ENCODE measurements at regions not wholly inside any gene's neighbourhood (a gene's known extent, or its start where the extent isn't known, plus 50 kb on each side); places are given as distances from the start of the nearest gene placed in this dataset.

- DNase-seq (ENCODE audit: low read depth): no peak
These were observed 796.5 kb upstream of the SLIT2 start for GRCh38 chr4:19455196-19455595.

DNA sequence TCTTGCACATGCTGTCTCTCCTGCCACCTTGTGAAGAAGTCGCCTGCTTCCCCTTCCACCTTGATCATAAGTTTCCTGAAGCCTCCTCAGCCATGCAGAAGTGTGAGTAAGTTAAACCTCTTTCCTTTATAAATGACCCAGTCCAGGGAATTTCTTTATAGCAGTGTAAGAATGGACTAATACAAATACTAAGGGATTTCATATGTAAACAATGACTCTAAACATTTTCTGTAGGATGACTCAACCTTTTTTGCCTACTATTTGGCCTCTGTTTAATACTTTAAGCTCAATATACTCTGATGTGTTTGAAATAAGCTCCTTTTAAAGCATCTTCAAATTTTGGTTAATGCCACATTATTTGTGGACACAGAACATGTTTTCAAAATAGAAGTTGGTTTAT is 813.5 kb upstream of the SLIT2 start:
- DNase-seq (ENCODE audit: low read depth): no peak

DNA sequence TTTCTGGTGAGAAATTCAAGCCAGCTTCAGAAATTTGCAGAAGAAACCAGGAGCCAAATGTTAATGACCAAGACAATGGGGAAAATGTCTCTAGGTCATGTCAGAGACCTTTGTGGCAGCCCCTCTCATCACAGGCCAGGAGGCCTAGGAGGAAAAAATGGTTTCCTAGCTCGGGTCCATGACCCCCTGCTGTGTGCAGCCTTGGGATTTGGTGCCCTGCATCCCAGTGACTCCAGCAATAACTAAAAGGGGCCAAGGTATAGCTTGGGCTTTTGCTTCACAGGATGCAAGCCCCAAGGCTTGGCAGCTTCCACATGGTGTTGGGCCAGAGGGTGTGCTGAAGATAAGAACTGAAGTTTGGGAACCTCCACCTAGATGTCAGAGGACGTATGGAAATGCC is 814.7 kb upstream of the SLIT2 start:
- no peak for DNase-seq (ENCODE audit: low read depth)

- DNase-seq (ENCODE audit: low read depth): no peak
These were observed 822.0 kb upstream of the SLIT2 start for GRCh38 chr4:19429684-19430083.

DNA sequence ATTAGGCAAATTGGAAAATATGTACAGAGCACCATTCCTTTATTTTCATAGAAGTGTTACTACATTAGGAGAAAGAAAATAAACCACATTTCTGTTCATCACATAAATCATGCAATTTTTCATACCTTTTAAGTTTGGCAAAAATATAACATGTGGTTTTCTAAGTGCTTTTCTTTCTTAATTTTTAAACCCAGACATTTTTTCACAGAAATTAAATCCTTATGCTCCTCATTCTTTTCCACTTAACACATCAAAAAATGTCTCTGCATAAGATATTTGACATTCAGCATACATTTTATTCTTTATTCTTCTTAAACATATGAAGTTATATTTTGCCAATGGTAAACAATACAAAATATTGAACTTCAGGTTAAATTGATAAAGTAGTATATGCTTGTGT is 826.6 kb upstream of the SLIT2 start:
- DNase-seq (ENCODE audit: low read depth): no peak

GRCh38 chr4:19417256-19417655 is 834.4 kb upstream of the SLIT2 start:
- no peak for DNase-seq (ENCODE audit: low read depth)

DNA sequence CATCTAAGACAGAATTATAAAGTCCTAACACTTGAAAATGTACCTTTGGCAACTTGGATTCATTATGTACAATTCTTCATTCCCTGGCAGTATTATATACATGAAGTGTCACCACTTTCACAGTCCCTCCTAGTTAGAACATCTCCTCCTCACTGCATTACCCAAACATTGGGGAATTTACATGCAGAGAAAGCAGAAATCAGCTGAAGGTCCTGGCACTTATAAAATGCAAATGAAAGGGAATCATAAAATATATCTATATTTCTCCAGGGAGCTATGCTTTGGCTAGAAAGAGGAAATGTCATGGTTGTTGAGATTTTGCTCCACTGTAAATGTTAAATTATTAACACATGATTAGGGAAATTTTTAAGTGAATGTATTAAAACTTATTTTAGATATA is 835.6 kb upstream of the SLIT2 start:
- no peak for DNase-seq (ENCODE audit: low read depth)

DNA sequence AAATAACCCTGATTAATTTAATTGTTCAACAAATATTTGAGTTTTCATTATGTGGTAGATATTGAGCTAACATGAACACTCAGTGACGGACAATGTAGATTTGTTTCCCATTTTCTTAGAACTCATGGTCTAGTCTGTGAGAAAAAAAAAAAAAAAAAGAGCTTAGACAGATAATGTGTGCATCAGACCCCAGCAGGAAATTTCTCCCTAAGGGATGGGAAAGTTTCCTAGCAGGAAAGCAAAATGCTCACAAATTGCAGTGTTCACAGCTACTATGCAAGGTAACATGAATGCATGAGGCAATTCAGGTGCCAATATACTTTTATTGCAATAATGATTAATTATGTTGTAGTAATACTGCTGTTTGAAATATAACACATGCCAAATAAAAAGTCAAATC is 843.2 kb upstream of the SLIT2 start:
- no peak for DNase-seq (ENCODE audit: low read depth)

DNA sequence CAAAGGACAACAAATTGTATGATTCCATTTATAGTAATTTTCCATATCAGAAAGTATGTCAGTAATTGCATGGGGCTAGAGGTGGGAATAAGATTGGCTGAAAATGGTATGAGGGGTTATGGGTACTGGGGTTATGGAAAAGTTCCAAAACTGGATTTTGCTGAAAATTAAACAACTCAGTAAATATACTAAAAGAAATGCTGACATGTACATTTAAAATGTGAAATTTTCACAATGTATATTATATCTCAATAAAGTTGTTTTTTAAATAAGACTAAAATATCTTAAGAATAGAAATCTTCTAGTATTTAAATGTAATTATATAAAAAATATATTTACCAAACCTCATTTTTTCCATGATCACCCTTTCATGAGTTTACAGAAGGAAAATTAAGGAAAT is 844.9 kb upstream of the SLIT2 start:
- no peak for DNase-seq (ENCODE audit: low read depth)

GRCh38 chr4:19403786-19404370 is 847.8 kb upstream of the SLIT2 start:
- no peak for DNase-seq (ENCODE audit: low read depth)

DNA sequence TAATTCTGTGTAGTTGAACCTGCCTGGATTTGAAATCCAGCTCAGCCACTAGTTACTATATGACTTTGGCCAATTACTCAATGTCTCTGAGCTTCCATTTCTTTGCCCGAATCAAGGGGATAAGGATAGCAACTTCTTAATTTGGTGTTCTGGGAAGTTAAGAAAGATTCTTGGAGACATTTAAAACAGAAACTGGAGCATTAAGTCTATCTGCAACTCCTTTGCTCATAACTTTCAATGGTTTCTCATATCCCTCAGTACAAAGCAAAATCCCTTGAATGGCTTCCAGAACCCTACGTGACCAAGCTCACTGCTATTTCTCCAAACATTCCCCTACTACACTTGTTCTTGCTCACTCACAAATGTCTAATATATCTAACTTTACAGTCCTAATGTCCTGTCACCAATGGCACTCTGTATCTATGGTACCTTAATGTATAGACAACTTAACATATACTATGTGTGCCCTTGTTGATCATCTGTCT is 849.1 kb upstream of the SLIT2 start:
- no peak for DNase-seq (ENCODE audit: low read depth)

GRCh38 chr4:19401301-19402080 is 850.2 kb upstream of the SLIT2 start:
- DNase-seq (ENCODE audit: low read depth): no peak

DNA sequence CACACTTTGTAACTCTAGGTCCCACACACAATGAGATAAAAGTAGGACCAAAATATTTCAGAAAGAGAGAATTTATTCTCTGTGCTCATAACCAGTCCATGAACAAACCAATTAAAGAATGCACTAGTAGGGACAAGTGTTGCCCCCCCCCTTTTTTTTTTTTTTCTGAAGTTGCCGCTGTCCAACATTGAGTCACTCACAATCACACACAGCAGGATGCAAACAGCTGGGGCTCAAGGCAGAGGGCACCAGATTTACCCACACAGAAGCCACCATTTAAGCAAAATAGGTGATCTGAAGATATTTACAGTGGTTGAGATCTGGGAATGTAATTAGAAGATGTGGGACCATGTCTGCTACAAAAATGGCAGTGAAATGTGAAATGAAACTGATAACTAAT is 850.9 kb upstream of the SLIT2 start:
- no peak for DNase-seq (ENCODE audit: low read depth)

GRCh38 chr4:19399001-19399400 is 852.7 kb upstream of the SLIT2 start:
- no peak for DNase-seq (ENCODE audit: low read depth)

- DNase-seq (ENCODE audit: low read depth): no peak
These were observed 864.9 kb upstream of the SLIT2 start for GRCh38 chr4:19386786-19387185.

- DNase-seq (ENCODE audit: low read depth): no peak
These were observed 868.5 kb upstream of the SLIT2 start for GRCh38 chr4:19382993-19383756.

DNA sequence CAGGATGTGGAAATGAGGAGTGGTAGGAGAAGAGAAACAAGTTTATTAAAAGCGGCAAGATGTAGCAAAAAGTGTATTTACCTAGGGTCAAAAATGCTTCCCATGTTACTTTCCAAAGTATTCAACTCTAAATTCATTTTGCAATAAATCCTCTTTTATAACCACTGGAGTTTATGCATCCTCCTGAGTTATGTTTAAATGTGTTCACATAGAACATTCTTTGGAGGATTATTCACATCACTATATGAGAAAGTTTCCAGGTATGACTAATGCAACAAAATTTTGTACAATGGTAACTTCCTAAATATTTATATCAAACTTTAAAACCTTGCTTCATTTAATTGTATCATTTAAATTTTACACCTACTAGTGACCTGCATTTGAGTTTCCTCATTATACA is 870.6 kb upstream of the SLIT2 start:
- no peak for DNase-seq (ENCODE audit: low read depth)

DNA sequence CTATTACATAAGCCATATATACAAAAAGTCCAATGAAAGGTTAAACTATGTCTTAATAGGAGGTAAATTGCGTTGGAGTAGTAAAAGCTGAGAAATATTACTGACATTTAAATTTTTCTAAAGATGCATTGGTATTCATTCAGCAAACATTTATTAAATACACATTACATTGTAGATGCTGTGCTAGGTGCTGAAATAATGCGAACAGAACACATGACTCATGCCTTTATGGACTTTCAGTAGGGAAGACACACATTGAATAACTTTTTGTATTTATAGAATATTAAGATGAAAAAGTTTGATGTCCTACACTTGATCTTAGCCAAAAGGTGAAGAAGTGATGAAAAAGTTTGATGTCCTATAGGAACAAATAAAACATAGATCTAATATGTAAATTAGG is 871.1 kb upstream of the SLIT2 start:
- no peak for DNase-seq (ENCODE audit: low read depth)

DNA sequence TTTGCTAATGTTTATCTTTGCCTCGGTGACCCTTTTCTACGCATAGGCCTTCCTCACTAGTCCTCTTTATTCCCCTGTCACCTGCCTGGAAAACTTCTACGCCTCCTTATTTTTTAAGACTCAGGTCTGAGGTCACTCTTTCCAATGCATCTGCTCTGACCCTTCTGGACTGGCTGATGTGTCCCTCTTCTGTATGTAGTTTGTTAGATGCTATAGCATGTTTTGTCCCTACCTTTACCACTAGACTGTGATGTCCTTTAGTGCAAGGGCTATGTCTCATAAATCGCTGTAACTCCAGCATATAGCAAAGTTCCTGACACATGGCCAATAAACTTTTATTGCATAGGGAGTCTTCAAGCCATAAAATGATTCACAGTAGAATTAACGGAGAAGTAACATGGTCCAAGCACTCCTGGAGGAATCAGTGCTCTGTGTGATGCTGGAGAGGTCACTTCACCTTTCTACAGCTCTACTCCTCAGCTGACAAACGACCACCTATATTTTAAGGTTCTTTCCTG is 872.5 kb upstream of the SLIT2 start:
- DNase-seq (ENCODE audit: low read depth): no peak

DNA sequence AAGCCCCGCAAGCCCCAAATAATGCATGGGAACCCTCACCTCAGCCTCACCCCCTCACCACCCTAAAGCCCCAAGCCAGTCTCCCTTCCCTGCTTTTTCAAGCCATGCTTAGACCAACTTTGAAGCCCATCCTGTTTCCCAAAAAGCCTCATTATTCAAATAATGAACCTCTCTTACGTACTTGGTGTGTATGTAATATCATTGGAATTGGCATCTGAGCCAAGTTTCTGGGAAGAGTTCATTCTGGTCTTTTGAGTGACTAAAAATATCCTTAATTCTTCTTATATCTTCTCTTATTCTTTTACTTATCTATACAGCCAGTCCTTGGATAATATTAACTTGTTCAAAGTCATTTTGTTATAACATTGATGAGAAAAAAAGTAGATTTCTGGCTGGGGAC is 875.8 kb upstream of the SLIT2 start:
- DNase-seq (ENCODE audit: low read depth): no peak

- DNase-seq (ENCODE audit: low read depth): no peak
These were observed 876.4 kb upstream of the SLIT2 start for GRCh38 chr4:19375136-19375804.

- no peak for DNase-seq (ENCODE audit: low read depth)
These were observed 879.3 kb upstream of the SLIT2 start for GRCh38 chr4:19372390-19372789.

Data from myocyte (in vitro differentiated cells).